Spinal cord (tissue), 9 donors: ENCODE measurements at regions not wholly inside any gene's neighbourhood (a gene's known extent, or its start where the extent isn't known, plus 50 kb on each side); places are given as distances from the start of the nearest gene placed in this dataset.

Experiments used
- DNase-seq, 6 donors: peaks; one replicate each; pipeline versions ENCODE4 v3.0.0 to v3.0.0-alpha.2; 2013 to 2015; ENCODE audit warnings: low spot score in 6 of 6, low read depth in 4 of 6
- H3K27ac ChIP-seq: one replicate; pipeline ENCODE4 v1.5.1; 2013; ENCODE audit warnings: low read depth, low read length, control low read depth
- H3K27me3 ChIP-seq: one replicate; pipeline ENCODE4 v1.6.1; 2013; ENCODE audit warnings: low read length; ENCODE audit not compliant: control insufficient read depth, insufficient read depth
- H3K36me3 ChIP-seq: one replicate; pipeline ENCODE4 v1.6.1; 2013; ENCODE audit warnings: low read length; ENCODE audit not compliant: control insufficient read depth, insufficient read depth
- H3K4me1 ChIP-seq: one replicate; pipeline ENCODE4 v1.6.1; 2013; ENCODE audit warnings: low read length; ENCODE audit not compliant: control insufficient read depth, insufficient read depth
- H3K4me3 ChIP-seq: one replicate; pipeline ENCODE4 v1.5.1; 2013; ENCODE audit warnings: low read depth, low read length, control low read depth
- H3K9me3 ChIP-seq: one replicate; pipeline ENCODE4 v1.6.1; 2013; ENCODE audit warnings: low read length; ENCODE audit not compliant: control insufficient read depth, insufficient read depth
- WGBS: methylation state at CpG from one replicate; pipeline ENCODE4 v1.1.5; 2013; ENCODE audit warnings: missing lambda C conversion rate; ENCODE audit not compliant: insufficient coverage; 5-methylcytosine and 5-hydroxymethylcytosine counted together
- donor health status: healthy.

- no peak overlapping the region for H3K4me3 ChIP-seq
- H3K4me1 ChIP-seq, result no peaks in the 10 kb centered on the region
- no CpG with 5 or more reads among the region's 1 CpG for WGBS
- H3K27me3 ChIP-seq, result no peaks in the 10 kb centered on the region
- no peak for DNase-seq
- no peaks in the 10 kb centered on the region for H3K36me3 ChIP-seq
- H3K9me3 ChIP-seq, result no peaks in the 10 kb centered on the region
- H3K27ac ChIP-seq, result no peak overlapping the region
Observed at GRCh38 chr10:83706120-83706519, 433.2 kb upstream of the GHITM start.

GRCh38 chr10:83706952-83707582 is 432.2 kb upstream of the GHITM start:
- Histone ChIP-seq H3K27ac (no peak overlapping the region), H3K36me3 (no peaks in the 10 kb centered on the region), H3K27me3 (no peaks in the 10 kb centered on the region), H3K9me3 (no peaks in the 10 kb centered on the region), H3K4me3 (no peak overlapping the region), H3K4me1 (no peaks in the 10 kb centered on the region)
- no peak for DNase-seq
- WGBS, result 98% methylated on average over 2 of the region's 2 CpGs

- Histone ChIP-seq H3K36me3 (no peaks in the 10 kb centered on the region), H3K27me3 (no peaks in the 10 kb centered on the region), H3K4me3 (no peak overlapping the region), H3K27ac (no peak overlapping the region), H3K4me1 (no peaks in the 10 kb centered on the region), H3K9me3 (no peaks in the 10 kb centered on the region)
- WGBS, result no CpG with 5 or more reads among the region's 1 CpG
- no peak for DNase-seq
Observed at GRCh38 chr10:83713423-83713822, 425.9 kb upstream of the GHITM start.

GRCh38 chr10:83723080-83723479 is 416.2 kb upstream of the GHITM start:
- Histone ChIP-seq H3K9me3 (no peaks in the 10 kb centered on the region), H3K27ac (no peak overlapping the region), H3K36me3 (no peaks in the 10 kb centered on the region), H3K27me3 (no peaks in the 10 kb centered on the region), H3K4me3 (no peak overlapping the region), H3K4me1 (no peaks in the 10 kb centered on the region)
- WGBS, result no CpG with 5 or more reads among the region's 2 CpGs
- DNase-seq, result peak in 1 of 6 donors; percentile 34

- no peak overlapping the region for H3K4me3 ChIP-seq
- H3K36me3 ChIP-seq, result no peaks in the 10 kb centered on the region
- DNase-seq, result no peak
- no CpG with 5 or more reads among the region's 5 CpGs for WGBS
- no peaks in the 10 kb centered on the region for H3K4me1 ChIP-seq
- no peak overlapping the region for H3K27ac ChIP-seq
- no peaks in the 10 kb centered on the region for H3K27me3 ChIP-seq
- H3K9me3 ChIP-seq, result no peaks in the 10 kb centered on the region
Observed at GRCh38 chr10:83724471-83725241, 414.7 kb upstream of the GHITM start.

GRCh38 chr10:83725567-83725966 is 413.7 kb upstream of the GHITM start:
- DNase-seq, result no peak
- Histone ChIP-seq H3K9me3 (no peaks in the 10 kb centered on the region), H3K4me3 (no peak overlapping the region), H3K27ac (no peak overlapping the region), H3K36me3 (no peaks in the 10 kb centered on the region), H3K4me1 (no peaks in the 10 kb centered on the region), H3K27me3 (no peaks in the 10 kb centered on the region)
- 60% methylated on average over 1 of the region's 1 CpG for WGBS

GRCh38 chr10:83734278-83734677 is 405.0 kb upstream of the GHITM start:
- H3K27ac ChIP-seq, result no peak overlapping the region

GRCh38 chr10:83736008-83736407 is 403.3 kb upstream of the GHITM start:
- no CpG with 5 or more reads among the region's 1 CpG for WGBS

More at GRCh38 chr10:83734278-83734677, 405.0 kb upstream of the GHITM start:
- no peaks in the 10 kb centered on the region for H3K27me3 ChIP-seq
- peaks cover 4% of the 10 kb centered on the region for H3K9me3 ChIP-seq
- no peaks in the 10 kb centered on the region for H3K4me1 ChIP-seq
- no peak overlapping the region for H3K4me3 ChIP-seq
- H3K36me3 ChIP-seq, result no peaks in the 10 kb centered on the region
- DNase-seq, result no peak

GRCh38 chr10:83750604-83751003 is 388.7 kb upstream of the GHITM start:
- H3K4me3 ChIP-seq, result no peak overlapping the region
- no peaks in the 10 kb centered on the region for H3K36me3 ChIP-seq
- no peak overlapping the region for H3K27ac ChIP-seq
- no peak for DNase-seq
- H3K9me3 ChIP-seq, result peaks cover 4% of the 10 kb centered on the region
- no peaks in the 10 kb centered on the region for H3K4me1 ChIP-seq
- no peaks in the 10 kb centered on the region for H3K27me3 ChIP-seq

More at GRCh38 chr10:83736008-83736407, 403.3 kb upstream of the GHITM start:
- H3K27ac ChIP-seq, result no peak overlapping the region
- H3K4me3 ChIP-seq, result no peak overlapping the region
- H3K27me3 ChIP-seq, result no peaks in the 10 kb centered on the region
- H3K36me3 ChIP-seq, result no peaks in the 10 kb centered on the region
- peaks cover 3% of the 10 kb centered on the region for H3K9me3 ChIP-seq
- DNase-seq, result no peak
- H3K4me1 ChIP-seq, result no peaks in the 10 kb centered on the region

- Histone ChIP-seq H3K9me3 (peaks cover 4% of the 10 kb centered on the region), H3K27me3 (no peaks in the 10 kb centered on the region), H3K36me3 (no peaks in the 10 kb centered on the region), H3K27ac (no peak overlapping the region), H3K4me1 (no peaks in the 10 kb centered on the region), H3K4me3 (no peak overlapping the region)
- no peak for DNase-seq
- 86% methylated on average over 2 of the region's 2 CpGs for WGBS
Observed at GRCh38 chr10:83753490-83753889, 385.8 kb upstream of the GHITM start.
